ENCODE measurements at regions not wholly inside any gene's neighbourhood (a gene's known extent, or its start where the extent isn't known, plus 50 kb on each side); places are given as distances from the start of the nearest gene placed in this dataset.

DNA sequence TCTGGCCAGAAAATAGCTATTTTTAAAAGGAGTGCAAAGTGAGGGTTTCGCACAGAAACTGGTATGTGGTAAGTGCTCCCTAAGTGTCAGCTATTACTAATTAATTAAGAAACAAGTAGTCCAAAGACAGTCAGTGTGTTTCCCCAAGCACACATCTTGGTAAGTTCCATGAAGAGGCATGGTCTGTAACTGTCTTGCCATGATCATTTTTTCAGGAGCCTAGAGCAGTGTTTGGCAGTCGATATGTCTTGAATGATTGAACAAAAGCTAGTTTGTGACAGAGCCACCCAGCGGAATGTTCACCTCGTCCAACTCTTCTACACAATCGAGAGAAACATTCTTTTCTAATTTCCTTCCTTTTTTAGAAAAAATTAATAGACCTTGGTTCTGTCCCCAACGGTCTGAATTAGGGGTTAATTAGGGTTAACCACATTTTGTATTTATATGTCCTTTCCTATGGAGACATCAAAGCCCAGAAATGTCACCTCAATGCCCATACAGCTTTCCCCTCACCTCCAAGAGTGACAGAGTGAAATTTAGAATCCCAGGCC, 57.6 kb upstream of the FTH1 start (continued):
- TF ChIP-seq, protein P1, sequence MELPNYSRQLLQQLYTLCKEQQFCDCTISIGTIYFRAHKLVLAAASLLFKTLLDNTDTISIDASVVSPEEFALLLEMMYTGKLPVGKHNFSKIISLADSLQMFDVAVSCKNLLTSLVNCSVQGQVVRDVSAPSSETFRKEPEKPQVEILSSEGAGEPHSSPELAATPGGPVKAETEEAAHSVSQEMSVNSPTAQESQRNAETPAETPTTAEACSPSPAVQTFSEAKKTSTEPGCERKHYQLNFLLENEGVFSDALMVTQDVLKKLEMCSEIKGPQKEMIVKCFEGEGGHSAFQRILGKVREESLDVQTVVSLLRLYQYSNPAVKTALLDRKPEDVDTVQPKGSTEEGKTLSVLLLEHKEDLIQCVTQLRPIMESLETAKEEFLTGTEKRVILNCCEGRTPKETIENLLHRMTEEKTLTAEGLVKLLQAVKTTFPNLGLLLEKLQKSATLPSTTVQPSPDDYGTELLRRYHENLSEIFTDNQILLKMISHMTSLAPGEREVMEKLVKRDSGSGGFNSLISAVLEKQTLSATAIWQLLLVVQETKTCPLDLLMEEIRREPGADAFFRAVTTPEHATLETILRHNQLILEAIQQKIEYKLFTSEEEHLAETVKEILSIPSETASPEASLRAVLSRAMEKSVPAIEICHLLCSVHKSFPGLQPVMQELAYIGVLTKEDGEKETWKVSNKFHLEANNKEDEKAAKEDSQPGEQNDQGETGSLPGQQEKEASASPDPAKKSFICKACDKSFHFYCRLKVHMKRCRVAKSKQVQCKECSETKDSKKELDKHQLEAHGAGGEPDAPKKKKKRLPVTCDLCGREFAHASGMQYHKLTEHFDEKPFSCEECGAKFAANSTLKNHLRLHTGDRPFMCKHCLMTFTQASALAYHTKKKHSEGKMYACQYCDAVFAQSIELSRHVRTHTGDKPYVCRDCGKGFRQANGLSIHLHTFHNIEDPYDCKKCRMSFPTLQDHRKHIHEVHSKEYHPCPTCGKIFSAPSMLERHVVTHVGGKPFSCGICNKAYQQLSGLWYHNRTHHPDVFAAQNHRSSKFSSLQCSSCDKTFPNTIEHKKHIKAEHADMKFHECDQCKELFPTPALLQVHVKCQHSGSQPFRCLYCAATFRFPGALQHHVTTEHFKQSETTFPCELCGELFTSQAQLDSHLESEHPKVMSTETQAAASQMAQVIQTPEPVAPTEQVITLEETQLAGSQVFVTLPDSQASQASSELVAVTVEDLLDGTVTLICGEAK (IDR thresholded peaks at IDR 0.05; ENCODE audit: borderline replicate concordance) = no peak
- no peak for TF ChIP-seq NBN (IDR thresholded peaks at IDR 0.05)
- TF ChIP-seq, protein P2, sequence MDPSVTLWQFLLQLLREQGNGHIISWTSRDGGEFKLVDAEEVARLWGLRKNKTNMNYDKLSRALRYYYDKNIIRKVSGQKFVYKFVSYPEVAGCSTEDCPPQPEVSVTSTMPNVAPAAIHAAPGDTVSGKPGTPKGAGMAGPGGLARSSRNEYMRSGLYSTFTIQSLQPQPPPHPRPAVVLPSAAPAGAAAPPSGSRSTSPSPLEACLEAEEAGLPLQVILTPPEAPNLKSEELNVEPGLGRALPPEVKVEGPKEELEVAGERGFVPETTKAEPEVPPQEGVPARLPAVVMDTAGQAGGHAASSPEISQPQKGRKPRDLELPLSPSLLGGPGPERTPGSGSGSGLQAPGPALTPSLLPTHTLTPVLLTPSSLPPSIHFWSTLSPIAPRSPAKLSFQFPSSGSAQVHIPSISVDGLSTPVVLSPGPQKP (IDR thresholded peaks at IDR 0.05; ENCODE audit: low read depth, low read length) = no peak
- TF ChIP-seq DPF2 (IDR thresholded peaks at IDR 0.05) = no peak
- no peak for TF ChIP-seq WRNIP1 (IDR thresholded peaks at IDR 0.05; ENCODE audit: borderline replicate concordance, low read depth, low read length)
- no peak for TF ChIP-seq POLR2AphosphoS5 (IDR thresholded peaks at IDR 0.05; ENCODE audit: low read length)
- no peak for TF ChIP-seq SRF (IDR thresholded peaks at IDR 0.05; ENCODE audit: low read depth in 2 of 2, low read length in 2 of 2)
- TF ChIP-seq TAF1 (IDR thresholded peaks at IDR 0.05; ENCODE audit: borderline replicate concordance, low read depth, low read length) = no peak
- TF ChIP-seq SUZ12 (IDR thresholded peaks at IDR 0.05; ENCODE audit: unreplicated experiment) = no peak
